ENCODE measurements at regions not wholly inside any gene's neighbourhood (a gene's known extent, or its start where the extent isn't known, plus 50 kb on each side); places are given as distances from the start of the nearest gene placed in this dataset.

GRCh38 chr4:15353207-15353606, 74.6 kb upstream of the C1QTNF7 start:
- DNase-seq (ENCODE audit: low read depth), result no peak
- H3K9me3 Mint-ChIP-seq (ENCODE audit: unreplicated experiment), result no peaks in the 10 kb centered on the region
- H3K36me3 Mint-ChIP-seq (ENCODE audit: low read depth, unreplicated experiment), result peaks cover 2% of the 10 kb centered on the region
- Histone ChIP-seq H3K36me3 (ENCODE audit: insufficient read depth, low read length) (no peaks in the 10 kb centered on the region), H3K4me3 (ENCODE audit: insufficient read depth, low read depth, low read length) (no peak overlapping the region), H3K4me2 (ENCODE audit: low read length) (no peak overlapping the region), H4K20me1 (ENCODE audit: insufficient read depth, low read length) (no peaks in the 10 kb centered on the region), H2AFZ (ENCODE audit: low read depth, low read length) (no peak overlapping the region), H3K9me3 (ENCODE audit: insufficient read depth, low read depth, low read length) (no peaks in the 10 kb centered on the region), H3K79me2 (ENCODE audit: insufficient read depth, low read length) (no peaks in the 10 kb centered on the region), H3K4me1 (ENCODE audit: insufficient read depth, low read length) (no peaks in the 10 kb centered on the region), H3K9ac (ENCODE audit: low read length) (no peak overlapping the region), H3K27ac (ENCODE audit: low read depth, low read length) (no peak overlapping the region), H3K27me3 (ENCODE audit: insufficient read depth, low read length) (peaks cover 5% of the 10 kb centered on the region)
- H3K4me1 Mint-ChIP-seq (ENCODE audit: low read depth, unreplicated experiment), result peaks cover 16% of the 10 kb centered on the region
- H3K27me3 Mint-ChIP-seq (ENCODE audit: low read depth, unreplicated experiment), result peaks cover 5% of the 10 kb centered on the region
- no peak for TF ChIP-seq EZH2 (IDR thresholded peaks at IDR 0.05; ENCODE audit: insufficient read depth, low read length)
- no peak for TF ChIP-seq CTCF (IDR thresholded peaks at IDR 0.05; ENCODE audit: insufficient read depth, low read depth, low read length)
- no peak overlapping the region for H3K4me3 Mint-ChIP-seq (ENCODE audit: unreplicated experiment)
- FAIRE-seq, result no peak
- H3K27ac Mint-ChIP-seq (ENCODE audit: unreplicated experiment), result no peak overlapping the region

GRCh38 chr4:15354371-15355297, 73.2 kb upstream of the C1QTNF7 start:
- Histone ChIP-seq H3K4me3 (ENCODE audit: insufficient read depth, low read depth, low read length) (no peak overlapping the region), H3K27me3 (ENCODE audit: insufficient read depth, low read length) (peaks cover 5% of the 10 kb centered on the region), H3K79me2 (ENCODE audit: insufficient read depth, low read length) (no peaks in the 10 kb centered on the region), H3K36me3 (ENCODE audit: insufficient read depth, low read length) (no peaks in the 10 kb centered on the region), H3K9me3 (ENCODE audit: insufficient read depth, low read depth, low read length) (no peaks in the 10 kb centered on the region), H4K20me1 (ENCODE audit: insufficient read depth, low read length) (no peaks in the 10 kb centered on the region), H3K9ac (ENCODE audit: low read length) (no peak overlapping the region), H3K27ac (ENCODE audit: low read depth, low read length) (no peak overlapping the region), H3K4me1 (ENCODE audit: insufficient read depth, low read length) (no peaks in the 10 kb centered on the region), H2AFZ (ENCODE audit: low read depth, low read length) (no peak overlapping the region), H3K4me2 (ENCODE audit: low read length) (no peak overlapping the region)
- Mint-ChIP-seq H3K27me3 (ENCODE audit: low read depth, unreplicated experiment) (peaks cover 5% of the 10 kb centered on the region), H3K9me3 (ENCODE audit: unreplicated experiment) (no peaks in the 10 kb centered on the region), H3K27ac (ENCODE audit: unreplicated experiment) (no peak overlapping the region), H3K4me1 (ENCODE audit: low read depth, unreplicated experiment) (peaks cover 3% of the 10 kb centered on the region), H3K4me3 (ENCODE audit: unreplicated experiment) (no peak overlapping the region), H3K36me3 (ENCODE audit: low read depth, unreplicated experiment) (peaks cover 2% of the 10 kb centered on the region)
- TF ChIP-seq CTCF (IDR thresholded peaks at IDR 0.05; ENCODE audit: insufficient read depth, low read depth, low read length) (no peak), EZH2 (IDR thresholded peaks at IDR 0.05; ENCODE audit: insufficient read depth, low read length) (no peak)
- DNase-seq (ENCODE audit: low read depth), result no peak
- no peak for FAIRE-seq

GRCh38 chr4:15361529-15361928, 66.3 kb upstream of the C1QTNF7 start:
- Histone ChIP-seq H3K9ac (ENCODE audit: low read length) (no peak overlapping the region), H3K9me3 (ENCODE audit: insufficient read depth, low read depth, low read length) (no peaks in the 10 kb centered on the region), H3K4me3 (ENCODE audit: insufficient read depth, low read depth, low read length) (no peak overlapping the region), H2AFZ (ENCODE audit: low read depth, low read length) (no peak overlapping the region), H3K27ac (ENCODE audit: low read depth, low read length) (no peak overlapping the region), H3K79me2 (ENCODE audit: insufficient read depth, low read length) (no peaks in the 10 kb centered on the region), H3K4me1 (ENCODE audit: insufficient read depth, low read length) (no peaks in the 10 kb centered on the region), H4K20me1 (ENCODE audit: insufficient read depth, low read length) (no peaks in the 10 kb centered on the region), H3K36me3 (ENCODE audit: insufficient read depth, low read length) (no peaks in the 10 kb centered on the region), H3K4me2 (ENCODE audit: low read length) (no peak overlapping the region), H3K27me3 (ENCODE audit: insufficient read depth, low read length) (peaks cover 3% of the 10 kb centered on the region)
- Mint-ChIP-seq H3K4me3 (ENCODE audit: unreplicated experiment) (no peak overlapping the region), H3K27me3 (ENCODE audit: low read depth, unreplicated experiment) (peaks cover 4% of the 10 kb centered on the region), H3K27ac (ENCODE audit: unreplicated experiment) (no peak overlapping the region), H3K4me1 (ENCODE audit: low read depth, unreplicated experiment) (peaks cover 12% of the 10 kb centered on the region), H3K36me3 (ENCODE audit: low read depth, unreplicated experiment) (peaks cover 2% of the 10 kb centered on the region), H3K9me3 (ENCODE audit: unreplicated experiment) (no peaks in the 10 kb centered on the region)
- TF ChIP-seq EZH2 (IDR thresholded peaks at IDR 0.05; ENCODE audit: insufficient read depth, low read length) (no peak), CTCF (IDR thresholded peaks at IDR 0.05; ENCODE audit: insufficient read depth, low read depth, low read length) (no peak)
- FAIRE-seq, result no peak
- DNase-seq (ENCODE audit: low read depth), result no peak

Measured in astrocyte (in vitro differentiated cells and primary cell).